Activated naive CD4-positive, alpha-beta T cell treated with anti-CD3 and anti-CD28 coated beads, Interleukin-2, amount 50 U/mL, for 72 hours (primary cell): ENCODE measurements at regions not wholly inside any gene's neighbourhood (a gene's known extent, or its start where the extent isn't known, plus 50 kb on each side); places are given as distances from the start of the nearest gene placed in this dataset.

Experiments used
- ATAC-seq, 2 donors: fragments of 150-1000 bp; cut with Tn5 transposase; 2 replicates each; pipeline ENCODE4 v1.10.0; 2021; ENCODE audit warnings: mild to moderate bottlenecking in 2 of 2, moderate library complexity in 2 of 2
- DNase-seq, 2 donors: peaks; one replicate each; pipeline ENCODE4 v3.0.0; 2021 to 2022; ENCODE audit warnings: low spot score in 2 of 2
- H3K27ac Mint-ChIP-seq, 2 donors: one replicate each; pipeline ENCODE4 v1.8.0; 2022; ENCODE audit warnings: mild to moderate bottlenecking in 2 of 2, mixed read lengths in 2 of 2
- H3K36me3 Mint-ChIP-seq, 2 donors: one replicate each; pipeline ENCODE4 v1.8.0; 2022; ENCODE audit warnings: mixed read lengths in 2 of 2
- H3K9me3 Mint-ChIP-seq, 2 donors: one replicate each; pipeline ENCODE4 v1.8.0; 2022; ENCODE audit warnings: mixed read lengths in 2 of 2

DNA sequence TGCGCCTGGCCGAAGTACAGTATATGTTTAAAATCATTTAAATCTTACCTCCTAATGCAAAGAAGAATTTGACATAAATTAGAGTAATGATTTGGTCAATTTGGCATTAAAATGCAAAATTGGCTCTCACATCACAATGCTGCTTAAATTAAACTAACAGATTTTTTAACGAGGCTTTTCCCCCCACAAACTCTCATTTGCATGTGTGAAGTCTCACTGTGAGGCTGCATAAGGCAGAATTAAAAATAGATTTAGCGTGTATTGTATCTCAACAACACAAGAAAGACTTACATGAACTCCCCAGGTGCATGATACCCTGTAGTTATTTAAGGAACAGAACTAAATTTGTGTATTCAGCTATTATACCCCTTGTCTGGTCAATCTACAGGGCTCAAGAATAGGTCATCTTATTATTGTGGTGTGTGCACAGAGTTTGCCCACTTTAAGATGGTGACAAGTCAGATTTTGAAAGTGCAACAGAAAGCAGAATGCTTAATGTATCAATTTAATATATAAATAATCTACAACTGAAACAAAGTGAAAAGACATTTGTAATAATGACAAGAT, 897.9 kb downstream of the EPHA3 start:
- peaks cover 9 to 14% of the 10 kb centered on the region in 2 donors for H3K9me3 Mint-ChIP-seq
- peaks cover 0 to 9% of the 10 kb centered on the region in 2 donors for H3K36me3 Mint-ChIP-seq
- no peak for ATAC-seq
- H3K27ac Mint-ChIP-seq, result no peak overlapping the region
- no peak for DNase-seq

- peaks cover 6 to 17% of the 10 kb centered on the region in 2 donors for H3K9me3 Mint-ChIP-seq
- ATAC-seq, result no peak
- H3K27ac Mint-ChIP-seq, result no peak overlapping the region
- no peak for DNase-seq
- H3K36me3 Mint-ChIP-seq, result peaks cover 0 to 9% of the 10 kb centered on the region in 2 donors
Measured at GRCh38 chr3:90007778-90008499, 900.5 kb downstream of the EPHA3 start.

DNA sequence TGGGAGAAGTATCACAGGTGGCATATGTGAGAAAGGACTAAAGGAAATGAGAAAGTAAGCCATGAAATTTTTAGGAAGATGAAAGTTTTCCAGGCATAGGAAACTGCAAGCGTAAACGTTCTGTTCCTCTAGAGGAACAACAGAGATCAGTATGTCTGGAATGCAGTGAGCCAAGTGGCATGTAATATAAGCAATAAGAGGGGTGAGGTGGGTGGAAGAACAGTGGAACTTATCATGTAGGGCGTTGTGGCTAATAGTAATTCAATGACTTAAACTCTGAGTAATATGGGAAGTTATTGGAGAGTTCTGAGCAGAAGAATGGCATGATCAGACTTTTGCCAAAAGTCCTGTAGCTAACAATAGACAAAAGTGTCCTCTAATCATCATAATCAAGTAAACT, 902.9 kb downstream of the EPHA3 start:
- DNase-seq, result no peak
- no peak for ATAC-seq
- peaks cover 0 to 5% of the 10 kb centered on the region in 2 donors for H3K36me3 Mint-ChIP-seq
- no peak overlapping the region for H3K27ac Mint-ChIP-seq
- H3K9me3 Mint-ChIP-seq, result peaks cover 11 to 15% of the 10 kb centered on the region in 2 donors

GRCh38 chr3:90011131-90011530, 903.7 kb downstream of the EPHA3 start:
- Mint-ChIP-seq H3K27ac (no peak overlapping the region), H3K36me3 (peaks cover 0 to 5% of the 10 kb centered on the region in 2 donors), H3K9me3 (peaks cover 11 to 12% of the 10 kb centered on the region in 2 donors)
- DNase-seq, result no peak
- no peak for ATAC-seq

DNA sequence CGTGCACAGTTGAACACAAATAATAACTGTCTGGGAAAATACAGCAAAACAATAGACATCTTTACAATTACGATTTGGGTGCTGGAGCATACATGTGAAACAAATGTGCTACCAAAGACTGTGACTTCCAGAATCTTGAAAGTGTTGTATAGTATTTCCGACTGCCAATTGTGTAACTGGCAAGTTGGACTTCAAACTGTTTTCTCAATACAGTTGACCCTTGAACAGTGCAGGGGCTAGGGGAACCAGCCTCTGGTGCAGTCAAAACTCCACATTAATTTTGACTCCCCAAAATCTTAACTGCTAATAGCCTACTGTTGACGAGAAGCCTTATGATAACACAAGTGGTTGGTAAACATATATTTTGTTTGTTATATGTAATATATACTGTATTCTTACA, 904.2 kb downstream of the EPHA3 start:
- DNase-seq (no peak), ATAC-seq (no peak)
- Mint-ChIP-seq H3K27ac (no peak overlapping the region), H3K9me3 (peaks cover 11 to 12% of the 10 kb centered on the region in 2 donors), H3K36me3 (peaks cover 0 to 5% of the 10 kb centered on the region in 2 donors)

GRCh38 chr3:90011996-90012395, 904.6 kb downstream of the EPHA3 start:
- ATAC-seq (no peak), DNase-seq (no peak)
- Mint-ChIP-seq H3K9me3 (peaks cover 11 to 12% of the 10 kb centered on the region in 2 donors), H3K36me3 (peaks cover 0 to 5% of the 10 kb centered on the region in 2 donors), H3K27ac (peak overlapping the region in 1 of 2 donors; percentile 50)

GRCh38 chr3:90015688-90016356, 908.4 kb downstream of the EPHA3 start:
- H3K9me3 Mint-ChIP-seq, result peaks cover 11% of the 10 kb centered on the region in 2 donors
- no peaks in the 10 kb centered on the region for H3K36me3 Mint-ChIP-seq
- ATAC-seq, result no peak
- DNase-seq, result no peak
- no peak overlapping the region for H3K27ac Mint-ChIP-seq

GRCh38 chr3:90016555-90016954, 909.1 kb downstream of the EPHA3 start:
- peaks cover 8 to 11% of the 10 kb centered on the region in 2 donors for H3K9me3 Mint-ChIP-seq
- ATAC-seq (no peak), DNase-seq (no peak)
- no peak overlapping the region for H3K27ac Mint-ChIP-seq
- H3K36me3 Mint-ChIP-seq, result no peaks in the 10 kb centered on the region

GRCh38 chr3:90018779-90019178, 911.4 kb downstream of the EPHA3 start:
- peaks cover 4 to 9% of the 10 kb centered on the region in 2 donors for H3K9me3 Mint-ChIP-seq
- no peak for DNase-seq
- no peak for ATAC-seq
- H3K36me3 Mint-ChIP-seq, result no peaks in the 10 kb centered on the region
- H3K27ac Mint-ChIP-seq, result no peak overlapping the region

- H3K9me3 Mint-ChIP-seq, result peaks cover 0 to 13% of the 10 kb centered on the region in 2 donors
- ATAC-seq (no peak), DNase-seq (no peak)
- no peak overlapping the region for H3K27ac Mint-ChIP-seq
- no peaks in the 10 kb centered on the region for H3K36me3 Mint-ChIP-seq
Measured at GRCh38 chr3:90025019-90025418, 917.6 kb downstream of the EPHA3 start.

GRCh38 chr3:90026406-90026805, 919.0 kb downstream of the EPHA3 start:
- Mint-ChIP-seq H3K9me3 (peaks cover 0 to 15% of the 10 kb centered on the region in 2 donors), H3K36me3 (no peaks in the 10 kb centered on the region), H3K27ac (no peak overlapping the region)
- DNase-seq (no peak), ATAC-seq (no peak)

- Mint-ChIP-seq H3K36me3 (no peaks in the 10 kb centered on the region), H3K9me3 (peaks cover 4 to 7% of the 10 kb centered on the region in 2 donors), H3K27ac (no peak overlapping the region)
- ATAC-seq, result no peak
- no peak for DNase-seq
Measured at GRCh38 chr3:90031121-90031520, 923.7 kb downstream of the EPHA3 start.

- no peak for ATAC-seq
- Mint-ChIP-seq H3K27ac (no peak overlapping the region), H3K9me3 (peaks cover 9 to 13% of the 10 kb centered on the region in 2 donors), H3K36me3 (no peaks in the 10 kb centered on the region)
- DNase-seq, result no peak
Measured at GRCh38 chr3:90032980-90033641, 925.7 kb downstream of the EPHA3 start.

DNA sequence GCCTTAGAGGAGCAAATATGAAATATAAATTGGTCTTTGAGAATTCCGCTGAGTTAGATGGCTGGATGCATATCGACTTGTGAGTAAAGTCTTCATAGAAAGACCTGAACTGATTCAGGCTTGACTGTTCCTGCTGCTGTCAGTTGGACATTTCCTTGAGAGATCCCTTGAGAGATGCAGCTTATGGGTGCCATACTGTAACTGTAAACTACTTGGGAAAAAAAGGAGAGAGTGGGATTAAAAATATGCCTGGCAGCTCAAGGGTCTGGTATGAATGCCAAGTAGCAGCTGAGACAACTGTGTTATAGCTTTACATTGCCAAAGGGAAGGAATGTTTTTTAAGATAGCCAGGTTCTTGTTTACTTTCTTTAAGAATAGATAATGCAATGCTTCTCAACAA, 926.6 kb downstream of the EPHA3 start:
- Mint-ChIP-seq H3K36me3 (no peaks in the 10 kb centered on the region), H3K9me3 (peaks cover 9 to 13% of the 10 kb centered on the region in 2 donors), H3K27ac (no peak overlapping the region)
- no peak for DNase-seq
- no peak for ATAC-seq

- H3K27ac Mint-ChIP-seq, result no peak overlapping the region
- H3K9me3 Mint-ChIP-seq, result peaks cover 9 to 13% of the 10 kb centered on the region in 2 donors
- no peaks in the 10 kb centered on the region for H3K36me3 Mint-ChIP-seq
- DNase-seq, result no peak
- no peak for ATAC-seq
Measured at GRCh38 chr3:90035643-90036042, 928.2 kb downstream of the EPHA3 start.

DNA sequence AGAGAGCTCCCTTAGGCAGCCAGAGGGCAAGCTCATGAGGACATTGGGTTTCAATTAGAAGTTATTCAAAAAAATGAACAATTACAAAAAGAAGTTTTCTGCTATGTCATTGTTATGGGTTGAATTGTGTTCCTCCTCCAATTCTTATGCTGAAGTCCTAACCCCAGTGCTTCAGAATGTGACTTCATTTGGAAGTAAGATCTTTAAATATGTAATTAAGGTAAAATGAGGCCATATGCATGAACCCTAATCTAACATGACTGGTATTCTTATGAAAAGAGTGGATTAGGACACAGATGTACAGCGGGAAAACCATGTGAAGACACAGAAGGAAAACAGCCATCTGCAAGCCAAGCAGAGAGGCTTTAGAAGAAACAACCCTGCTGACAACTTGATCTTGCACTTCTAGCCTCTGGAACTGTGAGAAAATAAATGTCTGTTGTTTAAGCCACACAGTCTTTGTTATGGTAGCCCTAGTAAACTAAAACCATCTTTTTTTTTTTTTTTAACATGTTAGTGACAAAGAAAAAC, 929.6 kb downstream of the EPHA3 start:
- ATAC-seq (no peak), DNase-seq (no peak)
- Mint-ChIP-seq H3K9me3 (peaks cover 9% of the 10 kb centered on the region in 2 donors), H3K36me3 (no peaks in the 10 kb centered on the region), H3K27ac (no peak overlapping the region)

DNA sequence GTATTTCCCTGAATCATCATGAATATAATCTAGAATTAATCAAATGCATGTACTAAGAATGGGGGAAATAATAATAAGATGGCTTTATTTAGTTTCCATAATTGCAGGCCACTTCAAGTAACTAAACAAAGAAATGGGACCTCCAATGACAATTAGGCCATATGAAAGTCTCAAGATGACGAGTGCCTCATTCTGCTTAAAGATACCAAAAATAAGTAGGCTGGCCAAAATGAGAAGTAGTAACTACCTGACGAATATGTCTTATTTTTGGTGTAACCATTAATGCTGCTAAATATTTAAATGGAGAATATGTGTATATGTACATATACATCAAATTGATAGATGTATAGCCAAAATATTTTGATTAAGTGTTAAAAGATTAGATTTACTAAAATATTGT, 932.6 kb downstream of the EPHA3 start:
- ATAC-seq (no peak), DNase-seq (no peak)
- Mint-ChIP-seq H3K36me3 (no peaks in the 10 kb centered on the region), H3K27ac (no peak overlapping the region), H3K9me3 (peaks cover 15 to 17% of the 10 kb centered on the region in 2 donors)
